ENCODE measurements at regions not wholly inside any gene's neighbourhood (a gene's known extent, or its start where the extent isn't known, plus 50 kb on each side); places are given as distances from the start of the nearest gene placed in this dataset.

DNA sequence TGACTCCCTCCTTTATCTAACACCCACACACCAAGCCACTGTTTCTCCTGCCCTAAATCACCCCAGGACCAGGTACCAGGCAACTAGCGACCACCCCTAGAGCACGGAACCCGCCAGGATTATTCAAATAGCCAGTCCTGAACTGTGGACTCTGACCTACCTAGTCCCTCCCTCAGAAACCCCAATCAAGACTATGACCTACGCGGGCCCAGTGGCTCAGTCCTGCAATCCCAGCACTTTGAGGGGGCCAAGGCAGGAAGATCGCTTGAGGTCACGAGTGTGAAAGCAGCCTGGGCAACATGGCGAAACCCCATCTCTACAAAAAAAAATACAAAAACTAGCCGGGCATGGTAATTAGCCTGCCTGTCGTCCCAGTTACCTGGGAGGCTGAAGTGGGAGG, 232.8 kb upstream of the FOXK1 start:
- TF ChIP-seq, protein P1, sequence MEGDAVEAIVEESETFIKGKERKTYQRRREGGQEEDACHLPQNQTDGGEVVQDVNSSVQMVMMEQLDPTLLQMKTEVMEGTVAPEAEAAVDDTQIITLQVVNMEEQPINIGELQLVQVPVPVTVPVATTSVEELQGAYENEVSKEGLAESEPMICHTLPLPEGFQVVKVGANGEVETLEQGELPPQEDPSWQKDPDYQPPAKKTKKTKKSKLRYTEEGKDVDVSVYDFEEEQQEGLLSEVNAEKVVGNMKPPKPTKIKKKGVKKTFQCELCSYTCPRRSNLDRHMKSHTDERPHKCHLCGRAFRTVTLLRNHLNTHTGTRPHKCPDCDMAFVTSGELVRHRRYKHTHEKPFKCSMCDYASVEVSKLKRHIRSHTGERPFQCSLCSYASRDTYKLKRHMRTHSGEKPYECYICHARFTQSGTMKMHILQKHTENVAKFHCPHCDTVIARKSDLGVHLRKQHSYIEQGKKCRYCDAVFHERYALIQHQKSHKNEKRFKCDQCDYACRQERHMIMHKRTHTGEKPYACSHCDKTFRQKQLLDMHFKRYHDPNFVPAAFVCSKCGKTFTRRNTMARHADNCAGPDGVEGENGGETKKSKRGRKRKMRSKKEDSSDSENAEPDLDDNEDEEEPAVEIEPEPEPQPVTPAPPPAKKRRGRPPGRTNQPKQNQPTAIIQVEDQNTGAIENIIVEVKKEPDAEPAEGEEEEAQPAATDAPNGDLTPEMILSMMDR (IDR thresholded peaks at IDR 0.05): no peak
- TF ChIP-seq POLR2AphosphoS5 (IDR thresholded peaks at IDR 0.05; ENCODE audit: low read depth, low read length) (no peak), SIN3A (IDR thresholded peaks at IDR 0.05; ENCODE audit: borderline replicate concordance, insufficient read depth, low read depth, low read length) (no peak), TCF7L2 (IDR thresholded peaks at IDR 0.05; ENCODE audit: low read depth, low read length) (no peak)

Data from Panc1 (cell line).